ENCODE measurements at regions not wholly inside any gene's neighbourhood (a gene's known extent, or its start where the extent isn't known, plus 50 kb on each side); places are given as distances from the start of the nearest gene placed in this dataset.
"Not testable (repeated sequence)": the region's sequence is repeated elsewhere in the genome, so short reads cannot be mapped to it uniquely, and the experiment has no call there.

DNA sequence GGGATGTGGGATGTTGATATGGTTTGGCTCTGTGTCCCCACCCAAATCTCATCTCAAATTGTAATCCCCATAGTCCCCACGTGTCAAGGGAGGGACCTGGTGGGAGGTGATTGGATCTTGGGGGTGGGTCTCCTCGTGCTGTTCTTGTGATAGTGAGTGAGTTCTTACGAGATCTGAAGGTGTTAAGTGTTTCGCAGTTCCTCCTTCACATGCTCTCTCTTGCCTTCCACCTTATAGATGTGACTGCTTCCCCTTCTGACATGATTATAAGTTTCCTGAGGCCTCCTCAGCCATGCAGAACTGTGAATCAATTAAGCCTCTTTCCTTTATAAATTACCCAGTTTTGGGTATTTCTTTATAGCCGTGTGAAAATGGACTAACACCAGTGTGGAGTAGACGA lies 130.1 kb upstream of the KCNE2 start:
- TF ChIP-seq, protein P1, sequence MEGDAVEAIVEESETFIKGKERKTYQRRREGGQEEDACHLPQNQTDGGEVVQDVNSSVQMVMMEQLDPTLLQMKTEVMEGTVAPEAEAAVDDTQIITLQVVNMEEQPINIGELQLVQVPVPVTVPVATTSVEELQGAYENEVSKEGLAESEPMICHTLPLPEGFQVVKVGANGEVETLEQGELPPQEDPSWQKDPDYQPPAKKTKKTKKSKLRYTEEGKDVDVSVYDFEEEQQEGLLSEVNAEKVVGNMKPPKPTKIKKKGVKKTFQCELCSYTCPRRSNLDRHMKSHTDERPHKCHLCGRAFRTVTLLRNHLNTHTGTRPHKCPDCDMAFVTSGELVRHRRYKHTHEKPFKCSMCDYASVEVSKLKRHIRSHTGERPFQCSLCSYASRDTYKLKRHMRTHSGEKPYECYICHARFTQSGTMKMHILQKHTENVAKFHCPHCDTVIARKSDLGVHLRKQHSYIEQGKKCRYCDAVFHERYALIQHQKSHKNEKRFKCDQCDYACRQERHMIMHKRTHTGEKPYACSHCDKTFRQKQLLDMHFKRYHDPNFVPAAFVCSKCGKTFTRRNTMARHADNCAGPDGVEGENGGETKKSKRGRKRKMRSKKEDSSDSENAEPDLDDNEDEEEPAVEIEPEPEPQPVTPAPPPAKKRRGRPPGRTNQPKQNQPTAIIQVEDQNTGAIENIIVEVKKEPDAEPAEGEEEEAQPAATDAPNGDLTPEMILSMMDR (IDR thresholded peaks at IDR 0.05), result not testable (repeated sequence)
- TF ChIP-seq POLR2A, POLR2AphosphoS5 (IDR thresholded peaks at IDR 0.05): not testable (repeated sequence)

Measured in prostate gland (tissue), 2 donors.